Neural progenitor cell (in vitro differentiated cells): ENCODE measurements at regions not wholly inside any gene's neighbourhood (a gene's known extent, or its start where the extent isn't known, plus 50 kb on each side); places are given as distances from the start of the nearest gene placed in this dataset.

ENCODE experiments used
- CTCF ChIP-seq: fragments of 200-600 bp; sonication (generic); IDR thresholded peaks from 2 replicates; pipeline ENCODE4 v1.5.1; 2017; ENCODE audit warnings: antibody characterized with exemption, mild to moderate bottlenecking
- EZH2 ChIP-seq: fragments of 200-600 bp; sonication (generic); IDR thresholded peaks from 2 replicates; pipeline ENCODE4 v1.6.1; 2017; ENCODE audit warnings: antibody characterized with exemption, mild to moderate bottlenecking, moderate library complexity

GRCh38 chr20:40341561-40341960, 347.5 kb downstream of the MAFB start:
- TF ChIP-seq CTCF (no peak), EZH2 (no peak)
